ENCODE measurements at regions not wholly inside any gene's neighbourhood (a gene's known extent, or its start where the extent isn't known, plus 50 kb on each side); places are given as distances from the start of the nearest gene placed in this dataset.

DNA sequence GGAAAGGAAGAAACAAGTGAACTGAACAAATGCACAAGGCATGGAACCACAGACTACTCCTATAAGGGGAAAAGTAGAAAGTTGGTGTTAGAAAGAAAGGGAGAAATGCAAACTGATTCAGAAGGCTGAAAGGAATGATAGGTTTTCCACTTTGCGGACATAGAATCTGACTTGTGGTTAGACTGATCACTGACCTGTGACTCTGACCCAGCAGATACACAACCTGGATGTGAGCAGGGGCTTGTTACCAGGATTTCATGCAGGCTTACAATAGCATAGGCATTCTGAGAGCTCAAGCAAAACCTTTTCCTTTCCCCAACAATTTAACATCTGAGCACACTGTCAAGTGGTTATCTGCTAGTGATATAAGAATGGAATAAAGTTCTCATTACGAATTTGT, 237.0 kb upstream of the CDH20 start:
- no peaks in the 10 kb centered on the region for H3K36me3 Mint-ChIP-seq (ENCODE audit: insufficient read depth)
- DNase-seq (ENCODE audit: low spot score in 2 of 2) = no peak
- no peak overlapping the region for H3K27ac Mint-ChIP-seq (ENCODE audit: low read depth)
- no peaks in the 10 kb centered on the region for H3K27me3 Mint-ChIP-seq
- no peak overlapping the region for H3K4me3 Mint-ChIP-seq
- H3K4me1 Mint-ChIP-seq = no peaks in the 10 kb centered on the region
- ATAC-seq (replicated peaks; ENCODE audit: extremely low read depth, poor library complexity, severe bottlenecking) = no peak
- peaks cover 25% of the 10 kb centered on the region for H3K9me3 Mint-ChIP-seq

DNA sequence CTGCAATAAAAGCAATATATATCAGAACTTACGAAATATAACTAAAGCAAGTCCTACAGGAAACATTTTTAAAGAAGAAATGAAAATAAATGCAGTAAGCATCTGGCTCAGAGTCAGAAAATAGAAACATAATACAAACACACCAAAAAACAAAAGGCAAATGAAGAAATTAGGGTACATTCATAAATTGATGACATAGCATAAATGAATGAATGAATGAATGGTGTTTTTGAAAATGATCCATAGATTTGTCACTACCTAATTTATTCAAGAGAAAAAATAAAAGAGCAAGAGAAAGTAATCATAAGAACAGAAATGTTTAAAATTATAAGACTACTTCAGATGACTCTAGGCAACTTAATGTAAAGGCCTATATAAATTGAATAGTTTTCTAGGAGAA, 226.1 kb upstream of the CDH20 start:
- H3K4me1 Mint-ChIP-seq = no peaks in the 10 kb centered on the region
- no peaks in the 10 kb centered on the region for H3K36me3 Mint-ChIP-seq (ENCODE audit: insufficient read depth)
- no peak overlapping the region for H3K27ac Mint-ChIP-seq (ENCODE audit: low read depth)
- ATAC-seq (replicated peaks; ENCODE audit: extremely low read depth, poor library complexity, severe bottlenecking) (no peak), DNase-seq (ENCODE audit: low spot score in 2 of 2) (no peak)
- peaks cover 14% of the 10 kb centered on the region for H3K9me3 Mint-ChIP-seq
- H3K27me3 Mint-ChIP-seq = no peaks in the 10 kb centered on the region
- no peak overlapping the region for H3K4me3 Mint-ChIP-seq

DNA sequence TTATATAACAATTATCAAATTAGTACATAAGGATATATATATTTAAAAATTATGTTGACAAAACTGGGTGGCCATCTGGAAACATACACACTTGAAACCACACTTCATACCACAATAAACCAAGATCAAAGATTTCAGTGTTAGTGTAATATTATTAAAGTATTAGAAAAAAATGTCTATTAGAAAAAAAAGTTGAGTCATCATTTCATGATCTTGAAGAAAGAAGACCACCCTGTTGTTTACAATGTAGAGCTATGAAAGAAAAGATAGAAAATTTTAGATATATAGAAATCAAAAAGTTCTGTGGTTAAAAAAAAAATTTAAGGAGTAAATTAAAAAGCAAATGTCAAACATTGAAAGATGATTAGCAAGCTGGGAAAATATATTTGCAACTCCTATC, 224.5 kb upstream of the CDH20 start:
- Mint-ChIP-seq H3K27ac (ENCODE audit: low read depth) (no peak overlapping the region), H3K4me1 (no peaks in the 10 kb centered on the region), H3K4me3 (no peak overlapping the region), H3K36me3 (ENCODE audit: insufficient read depth) (no peaks in the 10 kb centered on the region), H3K9me3 (peaks cover 6% of the 10 kb centered on the region), H3K27me3 (no peaks in the 10 kb centered on the region)
- ATAC-seq (replicated peaks; ENCODE audit: extremely low read depth, poor library complexity, severe bottlenecking) (no peak), DNase-seq (ENCODE audit: low spot score in 2 of 2) (no peak)

GRCh38 chr18:61123309-61123708, 209.9 kb upstream of the CDH20 start:
- H3K9me3 Mint-ChIP-seq = peaks cover 6% of the 10 kb centered on the region
- no peaks in the 10 kb centered on the region for H3K36me3 Mint-ChIP-seq (ENCODE audit: insufficient read depth)
- H3K4me1 Mint-ChIP-seq = no peaks in the 10 kb centered on the region
- DNase-seq (ENCODE audit: low spot score in 2 of 2) = no peak
- H3K27ac Mint-ChIP-seq (ENCODE audit: low read depth) = no peak overlapping the region
- H3K27me3 Mint-ChIP-seq = no peaks in the 10 kb centered on the region
- no peak overlapping the region for H3K4me3 Mint-ChIP-seq
- ATAC-seq (replicated peaks; ENCODE audit: extremely low read depth, poor library complexity, severe bottlenecking) = no peak

GRCh38 chr18:61127714-61128467, 205.3 kb upstream of the CDH20 start:
- ATAC-seq (replicated peaks; ENCODE audit: extremely low read depth, poor library complexity, severe bottlenecking) (no peak), DNase-seq (ENCODE audit: low spot score in 2 of 2) (no peak)
- H3K27ac Mint-ChIP-seq (ENCODE audit: low read depth) = no peak overlapping the region
- H3K4me3 Mint-ChIP-seq = no peak overlapping the region
- H3K9me3 Mint-ChIP-seq = peaks cover 6% of the 10 kb centered on the region
- H3K36me3 Mint-ChIP-seq (ENCODE audit: insufficient read depth) = peaks cover 2% of the 10 kb centered on the region
- H3K4me1 Mint-ChIP-seq = no peaks in the 10 kb centered on the region
- H3K27me3 Mint-ChIP-seq = no peaks in the 10 kb centered on the region

- H3K9me3 Mint-ChIP-seq = peaks cover 6% of the 10 kb centered on the region
- ATAC-seq (replicated peaks; ENCODE audit: extremely low read depth, poor library complexity, severe bottlenecking) = no peak
- no peaks in the 10 kb centered on the region for H3K4me1 Mint-ChIP-seq
- no peak overlapping the region for H3K4me3 Mint-ChIP-seq
- H3K36me3 Mint-ChIP-seq (ENCODE audit: insufficient read depth) = peaks cover 2% of the 10 kb centered on the region
- H3K27ac Mint-ChIP-seq (ENCODE audit: low read depth) = no peak overlapping the region
- no peaks in the 10 kb centered on the region for H3K27me3 Mint-ChIP-seq
- DNase-seq (ENCODE audit: low spot score in 2 of 2) = no peak
Measured at GRCh38 chr18:61129001-61129400, 204.2 kb upstream of the CDH20 start.

DNA sequence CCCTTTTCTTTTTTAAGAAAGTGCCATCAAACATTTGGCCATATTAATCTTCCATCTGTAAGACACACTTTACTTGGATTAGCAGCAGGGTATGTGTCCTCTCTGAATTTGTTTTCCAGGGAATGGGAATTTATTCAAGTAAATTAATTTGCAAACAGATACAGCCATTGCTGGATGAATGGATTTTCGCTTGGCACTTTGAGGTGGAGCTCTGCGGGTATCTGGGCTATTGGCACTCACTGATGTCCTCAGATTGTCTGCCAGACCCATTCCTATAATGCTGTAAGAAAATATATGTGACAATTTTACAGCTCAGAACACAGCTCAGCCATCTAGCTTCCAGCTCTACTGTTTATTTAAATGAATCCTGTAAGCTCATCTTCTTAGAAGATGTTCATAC, 201.2 kb upstream of the CDH20 start:
- Mint-ChIP-seq H3K27me3 (no peaks in the 10 kb centered on the region), H3K27ac (ENCODE audit: low read depth) (no peak overlapping the region), H3K9me3 (no peaks in the 10 kb centered on the region), H3K4me1 (no peaks in the 10 kb centered on the region), H3K4me3 (no peak overlapping the region), H3K36me3 (ENCODE audit: insufficient read depth) (peaks cover 2% of the 10 kb centered on the region)
- DNase-seq (ENCODE audit: low spot score in 2 of 2) = no peak
- ATAC-seq (replicated peaks; ENCODE audit: extremely low read depth, poor library complexity, severe bottlenecking) = no peak

DNA sequence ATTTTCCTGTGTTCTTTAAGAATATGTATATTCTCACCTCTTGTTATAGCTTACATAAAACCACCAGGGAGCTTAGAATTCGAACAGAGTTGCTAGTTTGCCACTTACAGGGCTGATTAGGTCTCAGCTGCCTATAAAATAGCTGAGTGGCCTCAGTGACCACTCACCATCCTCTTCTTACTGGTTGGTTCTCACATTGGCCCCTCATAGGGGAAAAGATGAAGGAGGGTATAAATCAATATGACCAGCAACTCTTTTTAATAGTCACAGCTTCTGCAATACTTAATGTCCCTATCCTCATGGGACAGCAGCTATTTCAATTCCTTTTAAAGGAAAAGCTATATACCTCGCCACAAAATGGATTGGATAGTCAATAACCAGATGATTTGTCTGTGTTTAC, 199.4 kb upstream of the CDH20 start:
- H3K36me3 Mint-ChIP-seq (ENCODE audit: insufficient read depth) = peaks cover 2% of the 10 kb centered on the region
- no peak overlapping the region for H3K4me3 Mint-ChIP-seq
- H3K27me3 Mint-ChIP-seq = no peaks in the 10 kb centered on the region
- no peaks in the 10 kb centered on the region for H3K4me1 Mint-ChIP-seq
- ATAC-seq (replicated peaks; ENCODE audit: extremely low read depth, poor library complexity, severe bottlenecking) (no peak), DNase-seq (ENCODE audit: low spot score in 2 of 2) (no peak)
- peaks cover 6% of the 10 kb centered on the region for H3K9me3 Mint-ChIP-seq
- H3K27ac Mint-ChIP-seq (ENCODE audit: low read depth) = no peak overlapping the region

DNA sequence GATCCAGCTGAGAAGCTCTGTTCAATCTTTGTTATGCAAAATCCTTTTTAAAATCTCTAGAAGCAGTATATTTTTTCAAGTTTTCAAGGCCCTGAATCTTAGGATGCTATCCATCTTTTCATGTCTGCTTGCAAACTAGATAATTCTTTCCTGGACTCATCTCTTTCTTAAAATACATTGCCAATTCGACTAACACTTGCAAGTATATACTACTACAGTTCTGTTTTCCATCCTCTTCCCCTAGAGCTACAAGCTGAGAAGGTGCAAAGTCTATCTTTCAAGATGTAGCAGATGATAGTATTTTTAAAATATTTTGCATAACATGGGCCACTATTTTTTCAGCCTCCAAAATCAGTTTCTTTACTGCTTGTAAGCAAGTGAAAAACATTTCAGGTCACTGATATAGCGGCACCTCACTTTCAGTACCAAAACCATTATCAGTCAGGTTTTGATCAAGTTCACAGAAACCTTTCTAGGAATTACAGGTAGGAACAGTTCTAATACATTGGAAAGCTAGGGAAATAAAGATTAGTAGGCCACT, 196.4 kb upstream of the CDH20 start:
- Mint-ChIP-seq H3K27me3 (no peaks in the 10 kb centered on the region), H3K27ac (ENCODE audit: low read depth) (no peak overlapping the region), H3K36me3 (ENCODE audit: insufficient read depth) (peaks cover 2% of the 10 kb centered on the region), H3K9me3 (peaks cover 6% of the 10 kb centered on the region), H3K4me3 (no peak overlapping the region), H3K4me1 (no peaks in the 10 kb centered on the region)
- no peak for DNase-seq (ENCODE audit: low spot score in 2 of 2)
- no peak for ATAC-seq (replicated peaks; ENCODE audit: extremely low read depth, poor library complexity, severe bottlenecking)

DNA sequence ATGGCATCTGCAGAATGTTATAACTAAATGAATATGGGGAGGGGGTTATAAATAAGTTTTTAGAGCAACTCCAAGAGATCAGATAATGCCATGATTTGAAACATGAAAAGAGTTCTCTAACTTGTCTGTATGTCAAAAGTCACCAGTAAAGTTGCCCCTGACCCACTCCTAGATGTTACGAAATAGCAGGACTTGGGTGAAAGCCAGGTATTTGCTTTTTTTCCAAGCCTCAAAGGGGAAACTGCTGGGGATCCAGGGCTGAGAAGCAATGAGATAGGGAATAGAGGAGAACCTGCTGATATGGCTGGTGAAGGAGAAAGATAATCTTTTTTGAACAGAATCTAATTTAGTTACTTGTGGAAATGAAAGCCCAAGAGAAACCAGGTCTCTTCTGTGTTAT, 191.5 kb upstream of the CDH20 start:
- no peak overlapping the region for H3K27ac Mint-ChIP-seq (ENCODE audit: low read depth)
- H3K4me1 Mint-ChIP-seq = no peaks in the 10 kb centered on the region
- no peak overlapping the region for H3K4me3 Mint-ChIP-seq
- H3K36me3 Mint-ChIP-seq (ENCODE audit: insufficient read depth) = no peaks in the 10 kb centered on the region
- peaks cover 16% of the 10 kb centered on the region for H3K9me3 Mint-ChIP-seq
- ATAC-seq (replicated peaks; ENCODE audit: extremely low read depth, poor library complexity, severe bottlenecking) (no peak), DNase-seq (ENCODE audit: low spot score in 2 of 2) (no peak)
- no peaks in the 10 kb centered on the region for H3K27me3 Mint-ChIP-seq

DNA sequence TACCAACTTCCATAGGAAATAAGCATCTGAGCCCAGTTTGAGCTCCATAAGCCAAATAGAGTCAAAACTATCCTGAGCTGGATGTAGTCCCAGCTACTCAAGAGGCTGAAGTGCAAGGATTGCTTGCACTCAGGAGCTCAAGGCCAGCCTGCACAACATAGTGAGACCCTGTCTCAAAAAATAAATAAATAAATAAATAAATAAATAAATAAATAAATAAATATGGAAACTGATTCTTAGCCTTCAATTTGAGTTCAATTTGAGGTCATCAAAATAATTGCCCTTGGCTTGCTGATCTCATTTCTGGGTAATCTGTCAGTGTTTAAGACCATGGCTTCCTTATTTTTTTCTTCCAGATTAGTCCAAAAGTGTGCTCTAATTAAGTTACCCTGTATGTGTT, 184.9 kb upstream of the CDH20 start:
- ATAC-seq (replicated peaks; ENCODE audit: extremely low read depth, poor library complexity, severe bottlenecking) (no peak), DNase-seq (ENCODE audit: low spot score in 2 of 2) (no peak)
- Mint-ChIP-seq H3K4me3 (no peak overlapping the region), H3K27ac (ENCODE audit: low read depth) (no peak overlapping the region), H3K27me3 (no peaks in the 10 kb centered on the region), H3K36me3 (ENCODE audit: insufficient read depth) (no peaks in the 10 kb centered on the region), H3K9me3 (peaks cover 22% of the 10 kb centered on the region), H3K4me1 (no peaks in the 10 kb centered on the region)

GRCh38 chr18:61149786-61150185, 183.4 kb upstream of the CDH20 start:
- no peak for ATAC-seq (replicated peaks; ENCODE audit: extremely low read depth, poor library complexity, severe bottlenecking)

DNA sequence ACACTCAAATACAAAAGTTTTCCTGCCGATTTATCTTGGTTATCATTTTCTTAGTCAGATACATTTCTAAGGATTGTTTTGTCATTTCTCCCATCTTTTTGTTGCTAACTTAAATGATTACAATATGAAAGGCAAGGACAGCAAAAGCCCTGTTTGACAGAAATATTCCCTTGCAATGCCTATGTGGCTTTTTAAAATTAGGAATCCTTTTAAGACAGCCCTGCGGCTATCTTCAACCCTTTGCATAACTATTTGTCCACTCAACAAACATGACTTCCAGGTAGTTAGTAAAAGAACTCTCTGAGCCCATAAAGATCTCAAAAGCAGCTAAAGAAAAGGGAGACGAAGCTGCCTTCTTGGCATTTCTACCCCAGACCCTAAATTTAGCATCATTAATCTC, 179.7 kb upstream of the CDH20 start:
- H3K36me3 Mint-ChIP-seq (ENCODE audit: insufficient read depth) = no peaks in the 10 kb centered on the region
- no peak overlapping the region for H3K27ac Mint-ChIP-seq (ENCODE audit: low read depth)
- H3K9me3 Mint-ChIP-seq = peaks cover 19% of the 10 kb centered on the region
- DNase-seq (ENCODE audit: low spot score in 2 of 2) (no peak), ATAC-seq (replicated peaks; ENCODE audit: extremely low read depth, poor library complexity, severe bottlenecking) (no peak)
- H3K4me1 Mint-ChIP-seq = no peaks in the 10 kb centered on the region
- H3K27me3 Mint-ChIP-seq = no peaks in the 10 kb centered on the region
- no peak overlapping the region for H3K4me3 Mint-ChIP-seq

More at GRCh38 chr18:61149786-61150185, 183.4 kb upstream of the CDH20 start:
- no peaks in the 10 kb centered on the region for H3K27me3 Mint-ChIP-seq
- no peak overlapping the region for H3K27ac Mint-ChIP-seq (ENCODE audit: low read depth)
- H3K9me3 Mint-ChIP-seq = peaks cover 17% of the 10 kb centered on the region
- no peaks in the 10 kb centered on the region for H3K36me3 Mint-ChIP-seq (ENCODE audit: insufficient read depth)
- H3K4me3 Mint-ChIP-seq = no peak overlapping the region
- no peak for DNase-seq (ENCODE audit: low spot score in 2 of 2)
- no peaks in the 10 kb centered on the region for H3K4me1 Mint-ChIP-seq
